ENCODE measurements at regions not wholly inside any gene's neighbourhood (a gene's known extent, or its start where the extent isn't known, plus 50 kb on each side); places are given as distances from the start of the nearest gene placed in this dataset.

- no peak for DNase-seq (ENCODE audit: low read depth)
Observed at GRCh38 chr1:37242501-37242900, 208.2 kb upstream of the GRIK3 start.

- DNase-seq (ENCODE audit: low read depth): no peak
Observed at GRCh38 chr1:37243368-37244082, 209.2 kb upstream of the GRIK3 start.

GRCh38 chr1:37244083-37244480 lies 209.8 kb upstream of the GRIK3 start:
- no peak for DNase-seq (ENCODE audit: low read depth)

GRCh38 chr1:37244815-37245214 lies 210.5 kb upstream of the GRIK3 start:
- DNase-seq (ENCODE audit: low read depth): no peak

- DNase-seq (ENCODE audit: low read depth): no peak
Observed at GRCh38 chr1:37246631-37247030, 212.3 kb upstream of the GRIK3 start.

- DNase-seq (ENCODE audit: low read depth): peak; percentile 6
Observed at GRCh38 chr1:37250371-37250770, 216.1 kb upstream of the GRIK3 start.

- peak; percentile 18 for DNase-seq (ENCODE audit: low read depth)
Observed at GRCh38 chr1:37255136-37255795, 219.1 kb upstream of the ZC3H12A start.

GRCh38 chr1:37255868-37256267 lies 218.5 kb upstream of the ZC3H12A start:
- DNase-seq (ENCODE audit: low read depth): no peak

GRCh38 chr1:37257646-37258045 lies 216.7 kb upstream of the ZC3H12A start:
- DNase-seq (ENCODE audit: low read depth): no peak

- DNase-seq (ENCODE audit: low read depth): no peak
Observed at GRCh38 chr1:37258068-37258467, 216.3 kb upstream of the ZC3H12A start.

- no peak for DNase-seq (ENCODE audit: low read depth)
Observed at GRCh38 chr1:37259019-37259418, 215.4 kb upstream of the ZC3H12A start.

GRCh38 chr1:37261129-37261528 lies 213.3 kb upstream of the ZC3H12A start:
- no peak for DNase-seq (ENCODE audit: low read depth)

GRCh38 chr1:37262439-37263170 lies 211.8 kb upstream of the ZC3H12A start:
- no peak for DNase-seq (ENCODE audit: low read depth)

- DNase-seq (ENCODE audit: low read depth): no peak
Observed at GRCh38 chr1:37265156-37265555, 209.2 kb upstream of the ZC3H12A start.

GRCh38 chr1:37265786-37266667 lies 208.4 kb upstream of the ZC3H12A start:
- DNase-seq (ENCODE audit: low read depth): no peak

- peak; percentile 18 for DNase-seq (ENCODE audit: low read depth)
Observed at GRCh38 chr1:37267111-37267835, 207.1 kb upstream of the ZC3H12A start.

- DNase-seq (ENCODE audit: low read depth): no peak
Observed at GRCh38 chr1:37270639-37271038, 203.7 kb upstream of the ZC3H12A start.

- DNase-seq (ENCODE audit: low read depth): no peak
Observed at GRCh38 chr1:37272626-37273025, 201.8 kb upstream of the ZC3H12A start.

- DNase-seq (ENCODE audit: low read depth): no peak
Observed at GRCh38 chr1:37274486-37274885, 199.9 kb upstream of the ZC3H12A start.

- DNase-seq (ENCODE audit: low read depth): peak; percentile 13
Observed at GRCh38 chr1:37274938-37275631, 199.3 kb upstream of the ZC3H12A start.

GRCh38 chr1:37277366-37277765 lies 197.0 kb upstream of the ZC3H12A start:
- DNase-seq (ENCODE audit: low read depth): no peak

Measured in ELR (cell line).